HG03520 (cell line): ENCODE measurements at regions not wholly inside any gene's neighbourhood (a gene's known extent, or its start where the extent isn't known, plus 50 kb on each side); places are given as distances from the start of the nearest gene placed in this dataset.

ENCODE experiments used
- ATAC-seq: cut with Tn5 transposase; IDR thresholded peaks from one replicate; pipeline ENCODE4 v1.9.1; 2021; ENCODE audit warnings: mild to moderate bottlenecking, moderate library complexity; ENCODE audit not compliant: unreplicated experiment

- peak; percentile 22 for ATAC-seq
Measured at GRCh38 chr1:212557739-212558692, 50.5 kb upstream of the ATF3 start.

- ATAC-seq, result peak; percentile 97
Measured at GRCh38 chr1:212558693-212559480, 49.7 kb upstream of the ATF3 start.
